H7 (cell line): ENCODE measurements at regions not wholly inside any gene's neighbourhood (a gene's known extent, or its start where the extent isn't known, plus 50 kb on each side); places are given as distances from the start of the nearest gene placed in this dataset.
"Not testable (repeated sequence)": the region's sequence is repeated elsewhere in the genome, so short reads cannot be mapped to it uniquely, and the experiment has no call there.

Source experiments
- DNase-seq: peaks from one replicate; pipeline ENCODE4 v3.0.0; 2012
- H3K27me3 ChIP-seq: 2 replicates; pipeline ENCODE4 v1.6.0; 2011; ENCODE audit warnings: mild to moderate bottlenecking, low read length; ENCODE audit not compliant: control insufficient read depth, insufficient read depth
- H3K36me3 ChIP-seq: replicated peaks from 2 replicates; pipeline ENCODE4 v1.5.1; 2011; ENCODE audit warnings: low read length; ENCODE audit not compliant: control insufficient read depth, insufficient read depth
- H3K4me3 ChIP-seq: 2 replicates; pipeline ENCODE4 v1.5.1; 2011; ENCODE audit warnings: low read depth, mild to moderate bottlenecking, control low read depth, low read length, moderate library complexity; ENCODE audit not compliant: insufficient read depth

- H3K36me3 ChIP-seq: no peaks in the 10 kb centered on the region
- no peak for DNase-seq
- H3K27me3 ChIP-seq: no peaks in the 10 kb centered on the region
- H3K4me3 ChIP-seq: no peak overlapping the region
Measured at GRCh38 chr4:123216946-123217345, 179.6 kb upstream of the SPRY1 start.

DNA sequence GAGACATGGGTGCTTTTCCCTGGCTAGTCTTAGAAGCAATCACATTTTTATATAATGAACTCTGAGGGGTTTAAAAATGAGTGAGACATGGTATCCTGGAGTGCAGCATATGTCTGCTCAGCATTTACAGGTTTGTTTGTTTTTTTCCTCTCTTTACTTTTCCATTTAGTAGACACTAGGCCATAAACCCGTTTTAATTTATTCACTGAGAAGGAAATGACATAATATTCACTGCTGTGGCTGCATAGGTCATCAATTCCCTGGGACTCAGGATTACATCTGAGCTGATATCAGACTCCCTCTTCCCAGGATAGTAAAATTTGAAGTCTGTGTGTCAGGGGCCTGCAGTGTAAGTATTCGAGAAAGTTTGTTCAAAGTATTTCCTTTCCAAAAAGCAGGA lies 178.9 kb upstream of the SPRY1 start:
- no peaks in the 10 kb centered on the region for H3K27me3 ChIP-seq

GRCh38 chr4:123218981-123219380 lies 177.6 kb upstream of the SPRY1 start:
- no peaks in the 10 kb centered on the region for H3K36me3 ChIP-seq
- no peaks in the 10 kb centered on the region for H3K27me3 ChIP-seq
- H3K4me3 ChIP-seq: no peak overlapping the region
- DNase-seq: no peak

More for the DNA sequence above, 178.9 kb upstream of the SPRY1 start:
- Histone ChIP-seq H3K36me3 (no peaks in the 10 kb centered on the region), H3K4me3 (no peak overlapping the region)
- no peak for DNase-seq

DNA sequence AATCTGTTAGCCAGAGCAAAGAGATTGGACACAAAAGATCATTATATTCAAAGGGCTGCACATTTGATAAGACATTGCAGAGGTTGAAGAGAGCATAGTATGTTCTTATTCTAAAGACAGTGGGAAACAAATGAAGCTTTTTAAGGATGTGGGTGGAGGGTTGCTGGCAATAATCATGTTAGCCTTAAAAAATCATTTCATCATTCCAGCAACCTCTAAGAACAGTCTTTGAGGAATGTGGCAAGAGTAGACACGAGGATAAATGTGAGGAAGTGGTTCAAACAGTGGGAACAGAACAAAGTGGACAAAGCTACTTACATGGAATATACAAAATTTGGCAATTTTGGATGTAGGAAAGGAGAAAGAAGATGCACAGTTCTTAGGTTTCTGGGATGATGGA lies 167.3 kb upstream of the SPRY1 start:
- DNase-seq: no peak
- no peak overlapping the region for H3K4me3 ChIP-seq
- no peaks in the 10 kb centered on the region for H3K27me3 ChIP-seq

DNA sequence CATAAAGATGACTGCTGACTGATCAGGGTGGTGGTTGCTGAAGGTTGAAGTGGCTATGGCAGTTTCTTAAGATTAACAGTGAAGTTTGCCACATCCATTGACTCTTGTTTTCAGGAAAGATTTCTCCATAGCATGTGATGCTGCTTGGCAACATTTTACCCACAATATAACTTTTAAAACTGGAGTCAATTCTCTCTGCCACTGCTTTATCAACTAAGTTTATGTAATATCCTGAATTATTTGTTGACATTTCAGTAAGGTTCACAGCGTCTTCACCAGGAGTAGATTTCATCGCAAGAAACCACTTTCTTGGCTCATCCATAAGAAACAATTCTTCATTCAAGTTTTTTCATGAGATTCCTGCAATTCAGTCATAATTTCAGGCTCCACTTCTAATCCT lies 166.5 kb upstream of the SPRY1 start:
- no peak for DNase-seq
- Histone ChIP-seq H3K36me3 (no peaks in the 10 kb centered on the region), H3K4me3 (no peak overlapping the region), H3K27me3 (no peaks in the 10 kb centered on the region)

More for the DNA sequence above, 167.3 kb upstream of the SPRY1 start:
- no peaks in the 10 kb centered on the region for H3K36me3 ChIP-seq

DNA sequence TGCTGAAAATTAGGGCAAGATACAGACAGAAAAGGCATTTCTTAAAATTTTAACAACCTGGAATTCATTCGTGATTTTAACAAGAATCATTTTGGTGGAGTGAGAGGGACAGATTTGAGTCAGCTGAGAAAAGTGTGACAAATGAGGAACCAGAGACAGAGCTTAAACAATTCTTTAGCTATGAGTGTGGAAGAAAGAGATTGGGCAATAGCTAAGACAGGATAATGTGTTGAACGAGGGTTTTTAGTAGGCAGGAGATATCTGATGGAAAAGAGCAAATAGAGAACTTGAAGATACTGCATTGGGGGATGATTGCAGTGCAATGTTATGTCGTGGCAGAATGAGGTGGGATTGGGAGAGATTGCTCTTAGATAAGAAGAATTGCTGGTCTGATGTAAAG lies 164.2 kb upstream of the SPRY1 start:
- H3K4me3 ChIP-seq: no peak overlapping the region
- H3K27me3 ChIP-seq: no peaks in the 10 kb centered on the region
- no peak for DNase-seq

DNA sequence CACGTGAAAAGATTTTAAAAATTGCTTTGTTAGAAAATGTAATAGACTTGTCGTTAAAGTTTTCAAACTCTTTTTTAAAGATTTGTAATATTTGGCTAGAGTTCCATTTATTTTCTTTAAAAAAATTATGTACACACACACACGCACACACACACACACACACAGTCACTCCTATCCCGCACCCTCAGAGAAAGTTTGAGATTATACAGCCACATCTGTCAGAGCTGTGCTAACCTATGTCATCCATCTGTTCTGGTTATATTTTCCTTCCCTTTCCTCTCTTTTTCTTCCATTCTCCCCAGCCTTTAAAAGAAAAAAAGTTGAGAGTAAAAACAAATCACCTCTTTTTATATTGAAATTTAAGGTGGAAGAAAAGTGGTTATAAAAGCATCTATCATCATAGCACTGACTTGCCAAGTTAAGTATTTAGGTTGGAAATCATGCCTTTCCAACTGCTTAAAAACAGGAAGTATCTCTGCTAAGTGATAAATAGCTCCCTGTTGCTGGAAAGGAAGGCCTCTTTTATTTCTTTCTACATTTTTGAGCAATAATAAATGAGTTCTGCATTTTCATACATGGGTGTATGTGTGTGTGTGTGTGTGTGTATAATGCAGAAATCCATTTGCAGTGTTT lies 163.3 kb upstream of the SPRY1 start:
- Histone ChIP-seq H3K4me3 (no peak overlapping the region), H3K36me3 (no peaks in the 10 kb centered on the region), H3K27me3 (no peaks in the 10 kb centered on the region)
- DNase-seq: no peak

More for the DNA sequence above, 164.2 kb upstream of the SPRY1 start:
- H3K36me3 ChIP-seq: no peaks in the 10 kb centered on the region

- DNase-seq: no peak
- no peaks in the 10 kb centered on the region for H3K27me3 ChIP-seq
- H3K4me3 ChIP-seq: no peak overlapping the region
- H3K36me3 ChIP-seq: no peaks in the 10 kb centered on the region
Measured at GRCh38 chr4:123234955-123235354, 161.6 kb upstream of the SPRY1 start.

GRCh38 chr4:123235431-123235830 lies 161.2 kb upstream of the SPRY1 start:
- Histone ChIP-seq H3K36me3 (no peaks in the 10 kb centered on the region), H3K4me3 (no peak overlapping the region), H3K27me3 (no peaks in the 10 kb centered on the region)
- DNase-seq: no peak

- Histone ChIP-seq H3K27me3 (no peaks in the 10 kb centered on the region), H3K36me3 (no peaks in the 10 kb centered on the region), H3K4me3 (no peak overlapping the region)
- DNase-seq: no peak
Measured at GRCh38 chr4:123236606-123237005, 160.0 kb upstream of the SPRY1 start.

DNA sequence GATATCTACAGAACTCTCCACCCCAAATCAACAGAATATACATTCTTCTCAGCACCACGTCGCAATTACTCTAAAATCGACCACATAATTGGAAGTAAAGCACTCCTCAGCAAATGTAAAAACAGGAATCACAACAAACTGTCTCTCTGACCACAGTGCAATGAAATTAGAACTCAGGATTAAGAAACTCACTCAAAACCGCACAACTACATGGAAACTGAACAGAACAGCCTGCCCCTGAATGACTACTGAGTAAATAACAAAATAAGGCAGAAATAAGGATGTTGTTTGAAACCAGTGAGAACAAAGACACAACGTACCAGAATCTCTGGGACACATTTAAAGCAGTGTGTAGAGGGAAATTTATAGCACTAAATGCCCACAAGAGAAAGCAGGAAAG lies 156.3 kb upstream of the SPRY1 start:
- not testable (repeated sequence) for H3K27me3 ChIP-seq, DNase-seq, H3K36me3 ChIP-seq, H3K4me3 ChIP-seq

GRCh38 chr4:123243220-123243619 lies 153.4 kb upstream of the SPRY1 start:
- not testable (repeated sequence) for DNase-seq, H3K27me3 ChIP-seq, H3K4me3 ChIP-seq, H3K36me3 ChIP-seq

GRCh38 chr4:123244137-123244536 lies 152.5 kb upstream of the SPRY1 start:
- Histone ChIP-seq H3K27me3 (no peaks in the 10 kb centered on the region), H3K36me3 (no peaks in the 10 kb centered on the region), H3K4me3 (no peak overlapping the region)
- DNase-seq: no peak

DNA sequence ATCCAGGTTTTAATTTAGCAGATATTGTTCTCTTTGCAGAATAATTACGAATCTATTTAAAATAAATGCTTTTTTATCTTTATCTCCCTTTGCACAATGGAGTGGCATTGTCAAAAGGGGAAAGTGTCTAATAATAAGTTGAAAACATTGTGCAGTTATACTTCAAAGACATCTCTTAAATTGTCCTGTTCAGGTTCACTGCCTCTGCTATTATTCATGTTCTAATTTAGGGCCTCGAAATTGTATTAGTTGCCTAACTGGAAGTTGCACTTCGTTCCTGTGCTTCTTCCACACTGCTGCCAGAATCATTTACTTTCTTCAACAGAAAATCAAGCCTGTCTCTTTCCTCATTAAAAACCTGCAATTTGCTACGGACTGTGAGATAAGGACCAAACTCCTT lies 150.5 kb upstream of the SPRY1 start:
- Histone ChIP-seq H3K4me3 (no peak overlapping the region), H3K36me3 (no peaks in the 10 kb centered on the region), H3K27me3 (no peaks in the 10 kb centered on the region)
- DNase-seq: no peak

GRCh38 chr4:123248085-123248659 lies 148.4 kb upstream of the SPRY1 start:
- Histone ChIP-seq H3K4me3 (no peak overlapping the region), H3K36me3 (no peaks in the 10 kb centered on the region), H3K27me3 (no peaks in the 10 kb centered on the region)
- no peak for DNase-seq

GRCh38 chr4:123249821-123250220 lies 146.8 kb upstream of the SPRY1 start:
- Histone ChIP-seq H3K27me3 (no peaks in the 10 kb centered on the region), H3K36me3 (no peaks in the 10 kb centered on the region), H3K4me3 (no peak overlapping the region)
- DNase-seq: no peak
